GM21529 (cell line): ENCODE measurements at regions not wholly inside any gene's neighbourhood (a gene's known extent, or its start where the extent isn't known, plus 50 kb on each side); places are given as distances from the start of the nearest gene placed in this dataset.

ENCODE experiments used
- ATAC-seq: cut with Tn5 transposase; IDR thresholded peaks from one replicate; pipeline ENCODE4 v1.9.1; 2021; ENCODE audit not compliant: unreplicated experiment

- ATAC-seq = no peak
Measured at GRCh38 chr6:4308364-4308763, 173.0 kb upstream of the ECI2 start.

- no peak for ATAC-seq
Measured at GRCh38 chr6:4304927-4305455, 169.6 kb upstream of the ECI2 start.

GRCh38 chr6:4303638-4304037 lies 168.3 kb upstream of the ECI2 start:
- no peak for ATAC-seq

GRCh38 chr6:4302524-4302923 lies 167.1 kb upstream of the ECI2 start:
- ATAC-seq = no peak

- ATAC-seq = no peak
Measured at GRCh38 chr6:4301871-4302270, 166.5 kb upstream of the ECI2 start.

- no peak for ATAC-seq
Measured at GRCh38 chr6:4300917-4301316, 165.5 kb upstream of the ECI2 start.

GRCh38 chr6:4299476-4299875 lies 164.1 kb upstream of the ECI2 start:
- ATAC-seq = no peak

GRCh38 chr6:4297348-4297747 lies 162.0 kb upstream of the ECI2 start:
- ATAC-seq = no peak

GRCh38 chr6:4296552-4296951 lies 161.2 kb upstream of the ECI2 start:
- no peak for ATAC-seq

GRCh38 chr6:4295783-4296155 lies 160.4 kb upstream of the ECI2 start:
- no peak for ATAC-seq

GRCh38 chr6:4295058-4295782 lies 159.8 kb upstream of the ECI2 start:
- no peak for ATAC-seq

- ATAC-seq = no peak
Measured at GRCh38 chr6:4294636-4295035, 159.3 kb upstream of the ECI2 start.

GRCh38 chr6:4291453-4292403 lies 156.4 kb upstream of the ECI2 start:
- ATAC-seq = no peak

GRCh38 chr6:4289770-4290320 lies 154.5 kb upstream of the ECI2 start:
- ATAC-seq = no peak

- no peak for ATAC-seq
Measured at GRCh38 chr6:4287811-4288244, 152.5 kb upstream of the ECI2 start.

- no peak for ATAC-seq
Measured at GRCh38 chr6:4287372-4287771, 152.0 kb upstream of the ECI2 start.

- no peak for ATAC-seq
Measured at GRCh38 chr6:4282926-4283325, 147.6 kb upstream of the ECI2 start.

- peak; percentile 94 for ATAC-seq
Measured at GRCh38 chr6:4281341-4282293, 146.2 kb upstream of the ECI2 start.

- ATAC-seq = no peak
Measured at GRCh38 chr6:4280707-4281106, 145.3 kb upstream of the ECI2 start.

GRCh38 chr6:4280031-4280430 lies 144.7 kb upstream of the ECI2 start:
- ATAC-seq = no peak
